ENCODE measurements at regions not wholly inside any gene's neighbourhood (a gene's known extent, or its start where the extent isn't known, plus 50 kb on each side); places are given as distances from the start of the nearest gene placed in this dataset.

DNA sequence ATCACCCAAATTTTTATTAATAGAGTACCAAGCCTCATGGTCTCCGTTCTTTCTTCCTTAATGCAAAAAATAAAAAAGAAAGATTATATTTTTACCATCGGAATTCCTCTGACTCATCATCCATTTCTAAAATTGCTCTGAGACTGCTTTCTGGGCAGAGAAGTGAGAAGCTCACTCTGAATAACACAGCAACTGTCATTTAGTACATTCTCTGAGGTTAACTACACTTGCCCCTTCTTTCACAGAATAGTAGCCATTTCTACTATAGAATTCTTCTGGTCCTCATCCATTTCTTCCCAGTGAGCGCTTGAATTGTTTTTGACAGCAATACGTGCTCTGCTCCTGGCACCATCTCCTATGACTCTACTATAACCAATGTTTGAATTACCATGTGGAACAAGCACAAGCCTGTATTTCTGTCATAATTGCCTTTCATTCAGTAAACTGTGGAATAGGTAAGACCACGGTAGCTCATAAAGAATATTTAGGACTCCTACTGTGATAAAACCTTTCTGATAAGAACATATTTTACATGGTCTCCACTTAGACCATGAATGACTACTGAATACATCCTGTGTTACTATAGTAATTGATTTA, 435.5 kb upstream of the NRSN1 start:
- no peaks in the 10 kb centered on the region for H3K27me3 Mint-ChIP-seq (ENCODE audit: insufficient read depth, low read depth)
- Histone ChIP-seq H3K27ac (no peak overlapping the region), H3K36me3 (no peaks in the 10 kb centered on the region), H3K4me2 (no peak overlapping the region), H3K4me1 (no peaks in the 10 kb centered on the region), H3K4me3 (no peak overlapping the region), H3K27me3 (no peaks in the 10 kb centered on the region), H2AFZ (replicated peaks) (no peak overlapping the region), H3K9ac (no peak overlapping the region), H3F3A (ENCODE audit: low read depth) (no peaks in the 10 kb centered on the region), H4K20me1 (ENCODE audit: low read depth) (no peaks in the 10 kb centered on the region), H3K79me2 (ENCODE audit: low read depth) (no peaks in the 10 kb centered on the region), H3K9me3 (ENCODE audit: low read depth) (no peaks in the 10 kb centered on the region)
- H3K36me3 Mint-ChIP-seq, result no peaks in the 10 kb centered on the region
- TF ChIP-seq EZH2phosphoT487 (IDR thresholded peaks at IDR 0.05), result no peak
- TF ChIP-seq, protein P1, sequence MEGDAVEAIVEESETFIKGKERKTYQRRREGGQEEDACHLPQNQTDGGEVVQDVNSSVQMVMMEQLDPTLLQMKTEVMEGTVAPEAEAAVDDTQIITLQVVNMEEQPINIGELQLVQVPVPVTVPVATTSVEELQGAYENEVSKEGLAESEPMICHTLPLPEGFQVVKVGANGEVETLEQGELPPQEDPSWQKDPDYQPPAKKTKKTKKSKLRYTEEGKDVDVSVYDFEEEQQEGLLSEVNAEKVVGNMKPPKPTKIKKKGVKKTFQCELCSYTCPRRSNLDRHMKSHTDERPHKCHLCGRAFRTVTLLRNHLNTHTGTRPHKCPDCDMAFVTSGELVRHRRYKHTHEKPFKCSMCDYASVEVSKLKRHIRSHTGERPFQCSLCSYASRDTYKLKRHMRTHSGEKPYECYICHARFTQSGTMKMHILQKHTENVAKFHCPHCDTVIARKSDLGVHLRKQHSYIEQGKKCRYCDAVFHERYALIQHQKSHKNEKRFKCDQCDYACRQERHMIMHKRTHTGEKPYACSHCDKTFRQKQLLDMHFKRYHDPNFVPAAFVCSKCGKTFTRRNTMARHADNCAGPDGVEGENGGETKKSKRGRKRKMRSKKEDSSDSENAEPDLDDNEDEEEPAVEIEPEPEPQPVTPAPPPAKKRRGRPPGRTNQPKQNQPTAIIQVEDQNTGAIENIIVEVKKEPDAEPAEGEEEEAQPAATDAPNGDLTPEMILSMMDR (IDR thresholded peaks at IDR 0.05), result no peak
- TF ChIP-seq EZH2 (IDR thresholded peaks at IDR 0.05), result no peak
- no peak overlapping the region for H3K27ac Mint-ChIP-seq
- no peaks in the 10 kb centered on the region for H3K9me3 Mint-ChIP-seq
- no peak for DNase-seq (ENCODE audit: low spot score)
- H3K4me3 Mint-ChIP-seq, result no peak overlapping the region
- peaks cover 14% of the 10 kb centered on the region for H3K4me1 Mint-ChIP-seq

DNA sequence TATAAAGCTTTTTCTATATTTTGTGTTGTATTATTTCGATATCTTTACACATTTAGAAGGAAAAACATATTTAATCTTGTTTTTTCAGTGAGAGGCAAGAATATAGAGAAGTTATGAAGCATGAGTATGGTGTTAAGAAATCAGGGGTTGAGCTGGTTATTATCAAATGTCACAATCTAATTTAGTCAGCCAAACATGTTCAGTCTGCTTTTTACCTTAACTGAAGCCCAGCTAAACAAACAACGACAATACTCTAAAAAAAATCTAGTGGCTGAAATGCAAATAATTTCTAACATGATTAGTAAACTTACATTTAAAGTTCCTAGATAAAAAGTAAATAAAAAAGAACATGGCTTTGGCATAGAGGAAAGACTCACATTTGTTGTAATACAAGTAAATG, 433.8 kb upstream of the NRSN1 start:
- no peak overlapping the region for H3K27ac Mint-ChIP-seq
- TF ChIP-seq EZH2phosphoT487 (IDR thresholded peaks at IDR 0.05) (no peak), EZH2 (IDR thresholded peaks at IDR 0.05) (no peak)
- TF ChIP-seq, protein P1 (IDR thresholded peaks at IDR 0.05), result no peak

DNA sequence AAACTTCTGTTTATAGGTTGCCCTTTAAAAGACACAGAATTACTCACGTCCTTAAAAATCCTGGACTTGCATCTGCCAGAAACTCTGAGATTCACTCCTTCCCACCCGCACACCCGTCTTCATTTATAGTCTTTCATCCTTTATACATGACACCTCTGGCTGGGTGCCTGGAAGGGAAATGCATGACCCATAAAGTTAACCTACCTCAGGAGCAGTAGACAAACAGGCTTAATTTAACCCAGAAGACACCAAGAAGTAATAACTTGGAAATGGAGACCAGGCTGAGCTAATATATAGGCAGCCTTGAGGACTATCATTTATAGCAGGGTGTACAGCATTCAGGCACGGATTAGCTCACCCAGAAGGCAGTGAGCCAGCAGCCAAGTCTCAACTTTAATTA, 429.0 kb upstream of the NRSN1 start:
- no peaks in the 10 kb centered on the region for H4K20me1 ChIP-seq (ENCODE audit: low read depth)
- DNase-seq (ENCODE audit: low spot score), result no peak
- Mint-ChIP-seq H3K9me3 (peaks cover 4% of the 10 kb centered on the region), H3K4me3 (no peak overlapping the region), H3K36me3 (no peaks in the 10 kb centered on the region), H3K27me3 (ENCODE audit: insufficient read depth, low read depth) (no peaks in the 10 kb centered on the region), H3K4me1 (peaks cover 7% of the 10 kb centered on the region), H3K27ac (no peak overlapping the region)
- no peaks in the 10 kb centered on the region for H3K36me3 ChIP-seq
- no peak overlapping the region for H3K9ac ChIP-seq
- H3K27me3 ChIP-seq, result no peaks in the 10 kb centered on the region
- no peak overlapping the region for H2AFZ ChIP-seq (replicated peaks)
- H3K9me3 ChIP-seq (ENCODE audit: low read depth), result no peaks in the 10 kb centered on the region
- no peaks in the 10 kb centered on the region for H3K79me2 ChIP-seq (ENCODE audit: low read depth)
- no peaks in the 10 kb centered on the region for H3F3A ChIP-seq (ENCODE audit: low read depth)
- no peak overlapping the region for H3K4me3 ChIP-seq
- TF ChIP-seq, protein P1 (IDR thresholded peaks at IDR 0.05), result no peak
- TF ChIP-seq EZH2phosphoT487 (IDR thresholded peaks at IDR 0.05), result no peak
- TF ChIP-seq EZH2 (IDR thresholded peaks at IDR 0.05), result no peak
- no peak overlapping the region for H3K27ac ChIP-seq
- H3K4me1 ChIP-seq, result no peaks in the 10 kb centered on the region
- H3K4me2 ChIP-seq, result no peak overlapping the region

More for the DNA sequence above, 433.8 kb upstream of the NRSN1 start:
- no peaks in the 10 kb centered on the region for H3K4me1 ChIP-seq
- H3K79me2 ChIP-seq (ENCODE audit: low read depth), result no peaks in the 10 kb centered on the region
- H3K27ac ChIP-seq, result no peak overlapping the region
- Mint-ChIP-seq H3K36me3 (no peaks in the 10 kb centered on the region), H3K9me3 (no peaks in the 10 kb centered on the region), H3K4me1 (peaks cover 14% of the 10 kb centered on the region), H3K27me3 (ENCODE audit: insufficient read depth, low read depth) (no peaks in the 10 kb centered on the region), H3K4me3 (no peak overlapping the region)
- no peak for DNase-seq (ENCODE audit: low spot score)
- no peaks in the 10 kb centered on the region for H3K36me3 ChIP-seq
- H4K20me1 ChIP-seq (ENCODE audit: low read depth), result no peaks in the 10 kb centered on the region
- H3K27me3 ChIP-seq, result no peaks in the 10 kb centered on the region
- H3K9ac ChIP-seq, result no peak overlapping the region
- no peak overlapping the region for H3K4me2 ChIP-seq
- H2AFZ ChIP-seq (replicated peaks), result no peak overlapping the region
- no peak overlapping the region for H3K4me3 ChIP-seq
- H3K9me3 ChIP-seq (ENCODE audit: low read depth), result no peaks in the 10 kb centered on the region
- H3F3A ChIP-seq (ENCODE audit: low read depth), result no peaks in the 10 kb centered on the region

Data from neural progenitor cell (in vitro differentiated cells).